ENCODE measurements at regions not wholly inside any gene's neighbourhood (a gene's known extent, or its start where the extent isn't known, plus 50 kb on each side); places are given as distances from the start of the nearest gene placed in this dataset.

- TF ChIP-seq GTF3C2 (IDR thresholded peaks at IDR 0.05; ENCODE audit: borderline replicate concordance, extremely low read depth, insufficient read length) (no peak), EP400 (IDR thresholded peaks at IDR 0.05) (no peak), PRPF4 (IDR thresholded peaks at IDR 0.05; ENCODE audit: insufficient read depth, low read depth, low read length, poor library complexity, severe bottlenecking) (no peak), MYC (IDR thresholded peaks at IDR 0.05; ENCODE audit: low read depth, low read length) (no peak), MYC (CRISPR knock-in tag; IDR thresholded peaks at IDR 0.05; ENCODE audit: borderline replicate concordance, low read depth) (no peak), NCOA4 (IDR thresholded peaks at IDR 0.05; ENCODE audit: partially characterized antibody) (no peak), HLTF (IDR thresholded peaks at IDR 0.05) (no peak), CBX3 (IDR thresholded peaks at IDR 0.05; ENCODE audit: borderline replicate concordance in 1 of 2, low read length in 2 of 2) (no peak), DMBX1 (CRISPR knock-in tag; IDR thresholded peaks at IDR 0.05; ENCODE audit: borderline replicate concordance) (no peak)
- TF ChIP-seq, protein P1, sequence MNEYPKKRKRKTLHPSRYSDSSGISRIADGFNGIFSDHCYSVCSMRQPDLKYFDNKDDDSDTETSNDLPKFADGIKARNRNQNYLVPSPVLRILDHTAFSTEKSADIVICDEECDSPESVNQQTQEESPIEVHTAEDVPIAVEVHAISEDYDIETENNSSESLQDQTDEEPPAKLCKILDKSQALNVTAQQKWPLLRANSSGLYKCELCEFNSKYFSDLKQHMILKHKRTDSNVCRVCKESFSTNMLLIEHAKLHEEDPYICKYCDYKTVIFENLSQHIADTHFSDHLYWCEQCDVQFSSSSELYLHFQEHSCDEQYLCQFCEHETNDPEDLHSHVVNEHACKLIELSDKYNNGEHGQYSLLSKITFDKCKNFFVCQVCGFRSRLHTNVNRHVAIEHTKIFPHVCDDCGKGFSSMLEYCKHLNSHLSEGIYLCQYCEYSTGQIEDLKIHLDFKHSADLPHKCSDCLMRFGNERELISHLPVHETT (CRISPR knock-in tag; conservative IDR thresholded peaks at IDR 0.05 in 1 of 2, IDR thresholded peaks at IDR 0.05 in 1 of 2): no peak
Observed at GRCh38 chr3:110758208-110758607, 313.4 kb upstream of the NECTIN3 start (continued).

Measured in K562 (cell line).